GM12878 (cell line): ENCODE measurements at regions not wholly inside any gene's neighbourhood (a gene's known extent, or its start where the extent isn't known, plus 50 kb on each side); places are given as distances from the start of the nearest gene placed in this dataset.

ENCODE experiments used
- ATAC-seq: fragments of 200-7000 bp; cut with Tn5 transposase; 3 replicates; pipeline ENCODE4 v1.9.1; 2020; ENCODE audit warnings: mild to moderate bottlenecking, moderate library complexity
- BruUV-seq: library from RNA; stranded (reverse); fragments of 400-500 nt; replicated peaks from 2 replicates; lab custom pipeline; 2021; lab: Mats Ljungman, UMichigan
- CTCF ChIA-PET: fragments of 300-600 bp; sonication (Branson Sonifier 250); formaldehyde crosslinking; extraction: SDS; loops from one replicate; lab custom pipeline; 2021; ENCODE audit warnings: inconsistent platforms; lab: Yijun Ruan, JAX
- POLR2A ChIA-PET: fragments of 350-600 bp; formaldehyde crosslinking; extraction: SDS; loops from one replicate; lab custom pipeline; 2021; ENCODE audit warnings: inconsistent platforms; lab: Charles Lee
- RAD21 ChIA-PET: fragments of 300-600 bp; sonication (Branson Sonifier 250); formaldehyde crosslinking; loops from one replicate; lab custom pipeline; 2023; ENCODE audit warnings: antibody characterized with exemption; ENCODE audit not compliant: unreplicated experiment; lab: Charles Lee
- SMC1A ChIA-PET: fragments of 300-600 bp; sonication (Branson Sonifier 250); formaldehyde crosslinking; loops from one replicate; lab custom pipeline; 2023; ENCODE audit not compliant: unreplicated experiment, uncharacterized antibody; lab: Charles Lee
- DNase-seq: peaks from one replicate; pipeline ENCODE4 v3.0.0-alpha.2; 2011; ENCODE audit warnings: low read depth, low spot score
- FAIRE-seq: peaks from 3 replicates; lab custom pipeline; 2011; peaks lifted over from hg19 to GRCh38; lab: Jason Lieb, UNC
- H2AFZ ChIP-seq: 2 replicates; pipeline ENCODE4 v1.6.0; 2011; ENCODE audit warnings: low read depth, low read length, control low read depth; ENCODE audit not compliant: control insufficient read depth
- H3K27ac ChIP-seq: 2 replicates; pipeline ENCODE4 v1.5.1; 2011; ENCODE audit warnings: control low read depth; ENCODE audit not compliant: control insufficient read depth, insufficient read depth
- H3K27me3 ChIP-seq, 2 experiments: replicated peaks in 1 of 2; 2 replicates each; pipeline versions ENCODE4 v1.6.0 to v1.6.1; 2011; ENCODE audit warnings: low read length in 1 of 2; ENCODE audit not compliant: control insufficient read depth in 2 of 2, insufficient read depth in 2 of 2
- H3K36me3 ChIP-seq, 2 experiments: 2 replicates each; pipeline ENCODE4 v1.5.1; 2011; ENCODE audit warnings: low read length in 1 of 2; ENCODE audit not compliant: control insufficient read depth in 2 of 2, insufficient read depth in 2 of 2
- H3K4me1 ChIP-seq: 2 replicates; pipeline ENCODE4 v1.6.1; 2011; ENCODE audit warnings: mild to moderate bottlenecking, low read length, moderate library complexity, mixed read lengths; ENCODE audit not compliant: control insufficient read depth, insufficient read depth
- H3K4me2 ChIP-seq: 2 replicates; pipeline ENCODE4 v1.6.0; 2011; ENCODE audit warnings: control low read depth; ENCODE audit not compliant: control insufficient read depth, insufficient read depth
- H3K4me3 ChIP-seq: fragments of 200-600 bp; sonication (generic); 2 replicates; pipeline ENCODE4 v1.5.1; 2016
- H3K79me2 ChIP-seq: 2 replicates; pipeline ENCODE4 v1.6.0; 2011; ENCODE audit warnings: low read length; ENCODE audit not compliant: control insufficient read depth, insufficient read depth
- H3K9ac ChIP-seq: 2 replicates; pipeline ENCODE4 v1.8.0; 2011; ENCODE audit warnings: low read length, control low read depth, mixed read lengths; ENCODE audit not compliant: control insufficient read depth, insufficient read depth
- H3K9me3 ChIP-seq: replicated peaks from 3 replicates; pipeline ENCODE4 v1.5.1; 2011; ENCODE audit warnings: mild to moderate bottlenecking, low read length; ENCODE audit not compliant: control insufficient read depth, insufficient read depth
- H4K20me1 ChIP-seq: 2 replicates; pipeline ENCODE4 v1.6.0; 2011; ENCODE audit not compliant: control insufficient read depth, insufficient read depth
- CREB1 ChIP-seq: IDR thresholded peaks from 2 replicates; pipeline ENCODE4 v1.6.1; 2012; ENCODE audit warnings: low read depth, mild to moderate bottlenecking, inconsistent platforms
- JUNB ChIP-seq: IDR thresholded peaks from 2 replicates; pipeline ENCODE4 v1.6.1; 2016; ENCODE audit warnings: antibody characterized with exemption, mild to moderate bottlenecking
- NFYA ChIP-seq: IDR thresholded peaks from 2 replicates; pipeline ENCODE4 v1.6.1; 2011; ENCODE audit warnings: low read depth, mild to moderate bottlenecking, low read length, improper control_type of control experiment, borderline replicate concordance
- NR2F1 ChIP-seq: fragments of 450-650 bp; conservative IDR thresholded peaks from 2 replicates; pipeline ENCODE4 v1.6.1; 2017; ENCODE audit warnings: mild to moderate bottlenecking
- POLR2AphosphoS5 ChIP-seq: IDR thresholded peaks from 2 replicates; pipeline ENCODE4 v1.6.1; 2011; ENCODE audit warnings: mild to moderate bottlenecking, low read length, inconsistent platforms
- POU2F2 ChIP-seq: IDR thresholded peaks from 3 replicates; pipeline ENCODE4 v1.6.1; 2011; ENCODE audit warnings: low read depth, mild to moderate bottlenecking, low read length, borderline replicate concordance
- RAD21 ChIP-seq: IDR thresholded peaks from 2 replicates; pipeline ENCODE4 v1.6.1; 2011; ENCODE audit warnings: mild to moderate bottlenecking, low read depth, low read length, moderate library complexity; ENCODE audit not compliant: insufficient read depth
- SMC3 ChIP-seq: IDR thresholded peaks from 2 replicates; pipeline ENCODE4 v1.6.1; 2011; ENCODE audit warnings: low read length, improper control_type of control experiment, borderline replicate concordance
- TCF3 ChIP-seq: IDR thresholded peaks from 2 replicates; pipeline ENCODE4 v1.6.1; 2012; ENCODE audit warnings: low read depth, mild to moderate bottlenecking, low read length, borderline replicate concordance; ENCODE audit not compliant: insufficient read depth
- YY1 ChIP-seq: IDR thresholded peaks from 2 replicates; pipeline ENCODE4 v1.6.1; 2011; ENCODE audit warnings: low read depth, mild to moderate bottlenecking, low read length
- ZNF384 ChIP-seq: IDR thresholded peaks from 2 replicates; pipeline ENCODE4 v1.6.1; 2012; ENCODE audit warnings: low read depth, mild to moderate bottlenecking, low read length, improper control_type of control experiment, borderline replicate concordance
- WGBS: methylation state at CpG from one replicate; pipeline ENCODE4 v1.1.6; 2016; ENCODE audit warnings: low lambda C conversion rate; ENCODE audit not compliant: insufficient replicate concordance, insufficient coverage; ENCODE audit errors: missing lambda C conversion rate; 5-methylcytosine and 5-hydroxymethylcytosine counted together
- in situ Hi-C: fragments of 300-500 bp; cut with MboI; formaldehyde crosslinking; loops from 9 replicates; pipeline ENCODE4 v1.14.3; 2018; ENCODE audit warnings: mixed read lengths
- intact Hi-C: fragments of 100-400 bp; cut with micrococcal nuclease; formaldehyde crosslinking; loops from one replicate; pipeline ENCODE4 v1.14.2; 2022; ENCODE audit not compliant: unreplicated experiment
- TF ChIP-seq, protein P1 (sequence below), 3 experiments: IDR thresholded peaks in 2 of 3; conservative IDR thresholded peaks in 1 of 3; 2 replicates each; pipeline ENCODE4 v1.5.1; 2011; ENCODE audit warnings: low read depth in 3 of 3, low read length in 3 of 3, mild to moderate bottlenecking in 3 of 3, control low read depth in 2 of 3, moderate library complexity in 2 of 3, inconsistent platforms in 1 of 3, mixed read lengths in 1 of 3; ENCODE audit not compliant: control insufficient read depth in 2 of 3, insufficient read depth in 1 of 3; ENCODE audit errors: extremely low read depth in 1 of 3

DNA sequence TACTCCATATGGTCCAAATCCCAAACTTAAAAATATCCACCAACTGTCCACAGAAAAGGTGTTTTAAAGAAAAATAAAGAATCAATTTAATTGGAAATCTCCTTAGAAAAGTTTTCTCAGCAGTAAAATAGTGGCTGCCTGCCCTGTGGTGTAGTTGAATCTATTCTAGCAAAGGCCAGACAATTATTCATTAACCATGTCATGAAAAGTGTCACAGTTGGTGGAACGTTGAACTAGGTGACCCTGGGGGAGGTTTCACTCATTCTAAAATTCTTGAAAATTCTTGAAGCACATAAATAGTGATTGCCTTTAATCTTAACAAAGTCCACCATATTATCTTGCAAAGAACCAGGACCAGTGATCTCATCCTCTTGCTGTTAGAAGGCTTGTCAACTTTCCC is 78.4 kb upstream of the GZMB start:
- H3K4me3 ChIP-seq: no peak overlapping the region
- BruUV-seq: no TSS peak
- H4K20me1 ChIP-seq: no peaks in the 10 kb centered on the region
- in situ Hi-C loops: no loop called here
- no peak overlapping the region for H2AFZ ChIP-seq
- ATAC-seq (peak; percentile 43), DNase-seq (no peak), FAIRE-seq (no peak)
- H3K9ac ChIP-seq: no peak overlapping the region
- H3K4me1 ChIP-seq: peaks cover 6% of the 10 kb centered on the region
- 64% methylated on average over 1 of the region's 1 CpG for WGBS
- CTCF ChIA-PET: interaction anchor here (0.7 to 9.9 kb wide), 21 partner anchors 8 to 699 kb away, joined by 3 to 188 read pairs (median 23); no protein-coding TSS in a partner anchor
- no peaks in the 10 kb centered on the region for H3K36me3 ChIP-seq
- no peak overlapping the region for H3K4me2 ChIP-seq
- H3K79me2 ChIP-seq: no peaks in the 10 kb centered on the region
- H3K27ac ChIP-seq: no peak overlapping the region
- no peak for TF ChIP-seq CREB1
- no peak for TF ChIP-seq JUNB
- no peak for TF ChIP-seq TCF3
- 0 out of 2 replicates have a peak, but pooled peaks have one; percentile 24 for TF ChIP-seq NR2F1
- SMC1A ChIA-PET: interaction anchor here (0.6 to 14.6 kb wide), 19 partner anchors 9 to 439 kb away, joined by 3 to 217 read pairs (median 3); no protein-coding TSS in a partner anchor
- POLR2A ChIA-PET: interaction anchor here (0.7 to 1.6 kb wide), 3 partner anchors 19 to 270 kb away, joined by 3 to 5 read pairs (median 4); partner anchors contain the start of gene SDR39U1
- H3K27me3 ChIP-seq: no peaks in the 10 kb centered on the region
- no peaks in the 10 kb centered on the region; the same call in 2 of the 3 replicates for H3K9me3 ChIP-seq
- RAD21 ChIA-PET: interaction anchor here (0.6 to 9.8 kb wide), 11 partner anchors 13 to 420 kb away, joined by 3 to 107 read pairs (median 6); no protein-coding TSS in a partner anchor
- intact Hi-C loops: no loop called here

DNA sequence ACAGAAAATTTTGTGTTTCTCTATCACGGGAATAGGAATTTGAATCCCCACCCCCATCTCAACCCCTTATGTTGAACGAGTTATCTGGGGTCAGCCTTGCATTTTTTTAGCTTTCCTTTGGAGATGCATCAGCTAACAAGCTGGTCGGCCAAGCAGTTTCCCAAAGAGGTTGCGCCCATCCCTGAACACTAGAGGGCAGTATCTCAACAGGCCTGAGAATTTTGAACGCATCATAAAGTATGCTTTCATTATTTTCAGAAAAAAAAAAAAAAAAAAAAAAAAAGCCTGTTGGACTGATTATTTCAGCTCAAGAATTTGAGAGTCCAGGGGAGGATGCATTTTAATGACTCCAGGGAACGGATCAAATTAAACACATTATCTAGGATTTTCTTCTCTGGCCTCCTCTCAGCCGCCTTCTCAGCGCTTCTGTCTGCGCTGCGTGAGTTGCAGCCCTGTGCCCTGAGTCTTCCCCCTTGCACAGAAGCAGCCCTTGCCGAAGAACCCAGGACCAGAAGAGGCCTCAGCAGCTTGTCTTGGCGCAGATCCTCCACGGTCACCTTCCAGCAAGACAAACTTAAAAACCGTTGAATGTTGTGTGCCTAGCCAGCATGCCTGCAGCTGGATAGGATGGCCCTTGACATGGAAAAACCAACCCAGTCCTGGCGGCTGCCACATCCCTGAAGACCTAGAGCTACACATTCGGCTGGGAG is 76.6 kb upstream of the GZMB start:
- 40% methylated on average over 16 of the region's 16 CpGs for WGBS
- Histone ChIP-seq H3K36me3 (no peaks in the 10 kb centered on the region), H4K20me1 (no peaks in the 10 kb centered on the region), H2AFZ (no peak overlapping the region), H3K4me3 (no peak overlapping the region), H3K4me2 (no peak overlapping the region), H3K79me2 (no peaks in the 10 kb centered on the region), H3K27ac (no peak overlapping the region), H3K9me3 (no peaks in the 10 kb centered on the region; the same call in 2 of the 3 replicates), H3K4me1 (peaks cover 15% of the 10 kb centered on the region), H3K9ac (no peak overlapping the region), H3K27me3 (no peaks in the 10 kb centered on the region)
- DNase-seq (no peak), FAIRE-seq (peak; percentile 73), ATAC-seq (peak; percentile 50)
- peak; percentile 88 for TF ChIP-seq ZNF384
- no peak for TF ChIP-seq NFYA
- TF ChIP-seq, protein P1, sequence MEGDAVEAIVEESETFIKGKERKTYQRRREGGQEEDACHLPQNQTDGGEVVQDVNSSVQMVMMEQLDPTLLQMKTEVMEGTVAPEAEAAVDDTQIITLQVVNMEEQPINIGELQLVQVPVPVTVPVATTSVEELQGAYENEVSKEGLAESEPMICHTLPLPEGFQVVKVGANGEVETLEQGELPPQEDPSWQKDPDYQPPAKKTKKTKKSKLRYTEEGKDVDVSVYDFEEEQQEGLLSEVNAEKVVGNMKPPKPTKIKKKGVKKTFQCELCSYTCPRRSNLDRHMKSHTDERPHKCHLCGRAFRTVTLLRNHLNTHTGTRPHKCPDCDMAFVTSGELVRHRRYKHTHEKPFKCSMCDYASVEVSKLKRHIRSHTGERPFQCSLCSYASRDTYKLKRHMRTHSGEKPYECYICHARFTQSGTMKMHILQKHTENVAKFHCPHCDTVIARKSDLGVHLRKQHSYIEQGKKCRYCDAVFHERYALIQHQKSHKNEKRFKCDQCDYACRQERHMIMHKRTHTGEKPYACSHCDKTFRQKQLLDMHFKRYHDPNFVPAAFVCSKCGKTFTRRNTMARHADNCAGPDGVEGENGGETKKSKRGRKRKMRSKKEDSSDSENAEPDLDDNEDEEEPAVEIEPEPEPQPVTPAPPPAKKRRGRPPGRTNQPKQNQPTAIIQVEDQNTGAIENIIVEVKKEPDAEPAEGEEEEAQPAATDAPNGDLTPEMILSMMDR (IDR thresholded peaks at IDR 0.05 in 2 of 3, conservative IDR thresholded peaks at IDR 0.05 in 1 of 3; ENCODE audit: control insufficient read depth in 2 of 3, extremely low read depth in 1 of 3, insufficient read depth in 1 of 3, low read depth in 3 of 3, low read length in 3 of 3): peak; percentile 81 to 89 (median 82)
- no peak for TF ChIP-seq POLR2AphosphoS5
- 0 out of 2 replicates have a peak, but pooled peaks have one; percentile 28 for TF ChIP-seq YY1
- peak; percentile 80 for TF ChIP-seq RAD21
- 0 out of 3 replicates have a peak, but pooled peaks have one; percentile 26 for TF ChIP-seq POU2F2
- peak; percentile 67 for TF ChIP-seq SMC3
- BruUV-seq: no TSS peak
- ChIA-PET CTCF (interaction anchor here (0.6 to 9.9 kb wide), 68 partner anchors 10 to 728 kb away, joined by 3 to 188 read pairs (median 4); partner anchors contain the start of gene GZMH), SMC1A (interaction anchor here (0.6 to 14.6 kb wide), 52 partner anchors 8 to 696 kb away, joined by 3 to 217 read pairs (median 4); partner anchors contain the start of gene GZMH), POLR2A (interaction anchor here (0.6 to 1.0 kb wide), 3 partner anchors 16 to 252 kb away, joined by 3 to 7 read pairs (median 5); no protein-coding TSS in a partner anchor), RAD21 (interaction anchor here (0.6 to 9.8 kb wide), 41 partner anchors 9 to 858 kb away, joined by 3 to 107 read pairs (median 4); no protein-coding TSS in a partner anchor)
- in situ Hi-C loops (no loop called here), intact Hi-C loops (loop anchor here (1.0 to 2.0 kb wide), 4 partner anchors 24 to 696 kb away; no protein-coding TSS in a partner anchor)
